ENCODE measurements at regions not wholly inside any gene's neighbourhood (a gene's known extent, or its start where the extent isn't known, plus 50 kb on each side); places are given as distances from the start of the nearest gene placed in this dataset.

DNA sequence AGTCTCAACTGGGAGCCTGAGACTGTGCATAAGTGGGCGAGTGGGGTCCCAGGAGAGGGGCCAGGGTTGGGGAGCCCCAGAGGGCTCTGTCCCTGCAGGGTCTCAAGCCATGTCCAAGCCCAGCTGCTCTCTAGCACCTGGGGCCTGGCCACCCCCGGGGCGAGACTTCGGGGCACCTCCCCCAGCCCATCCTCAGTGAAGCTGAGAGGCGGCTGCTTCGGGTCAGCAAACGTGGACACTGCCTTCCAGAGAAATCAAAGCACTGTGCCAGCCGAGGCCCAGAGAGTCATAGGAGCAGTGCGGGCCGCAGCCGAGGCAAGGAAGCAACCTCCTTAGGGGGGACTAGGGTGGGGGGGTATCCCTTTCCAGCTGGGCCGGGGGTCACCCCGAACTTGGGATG lies 77.5 kb downstream of the ENGASE start:
- no peak for TF ChIP-seq POLR2A (IDR thresholded peaks at IDR 0.05)
- TF ChIP-seq, protein P1, sequence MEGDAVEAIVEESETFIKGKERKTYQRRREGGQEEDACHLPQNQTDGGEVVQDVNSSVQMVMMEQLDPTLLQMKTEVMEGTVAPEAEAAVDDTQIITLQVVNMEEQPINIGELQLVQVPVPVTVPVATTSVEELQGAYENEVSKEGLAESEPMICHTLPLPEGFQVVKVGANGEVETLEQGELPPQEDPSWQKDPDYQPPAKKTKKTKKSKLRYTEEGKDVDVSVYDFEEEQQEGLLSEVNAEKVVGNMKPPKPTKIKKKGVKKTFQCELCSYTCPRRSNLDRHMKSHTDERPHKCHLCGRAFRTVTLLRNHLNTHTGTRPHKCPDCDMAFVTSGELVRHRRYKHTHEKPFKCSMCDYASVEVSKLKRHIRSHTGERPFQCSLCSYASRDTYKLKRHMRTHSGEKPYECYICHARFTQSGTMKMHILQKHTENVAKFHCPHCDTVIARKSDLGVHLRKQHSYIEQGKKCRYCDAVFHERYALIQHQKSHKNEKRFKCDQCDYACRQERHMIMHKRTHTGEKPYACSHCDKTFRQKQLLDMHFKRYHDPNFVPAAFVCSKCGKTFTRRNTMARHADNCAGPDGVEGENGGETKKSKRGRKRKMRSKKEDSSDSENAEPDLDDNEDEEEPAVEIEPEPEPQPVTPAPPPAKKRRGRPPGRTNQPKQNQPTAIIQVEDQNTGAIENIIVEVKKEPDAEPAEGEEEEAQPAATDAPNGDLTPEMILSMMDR (IDR thresholded peaks at IDR 0.05), result no peak
